ENCODE measurements at regions not wholly inside any gene's neighbourhood (a gene's known extent, or its start where the extent isn't known, plus 50 kb on each side); places are given as distances from the start of the nearest gene placed in this dataset.

DNA sequence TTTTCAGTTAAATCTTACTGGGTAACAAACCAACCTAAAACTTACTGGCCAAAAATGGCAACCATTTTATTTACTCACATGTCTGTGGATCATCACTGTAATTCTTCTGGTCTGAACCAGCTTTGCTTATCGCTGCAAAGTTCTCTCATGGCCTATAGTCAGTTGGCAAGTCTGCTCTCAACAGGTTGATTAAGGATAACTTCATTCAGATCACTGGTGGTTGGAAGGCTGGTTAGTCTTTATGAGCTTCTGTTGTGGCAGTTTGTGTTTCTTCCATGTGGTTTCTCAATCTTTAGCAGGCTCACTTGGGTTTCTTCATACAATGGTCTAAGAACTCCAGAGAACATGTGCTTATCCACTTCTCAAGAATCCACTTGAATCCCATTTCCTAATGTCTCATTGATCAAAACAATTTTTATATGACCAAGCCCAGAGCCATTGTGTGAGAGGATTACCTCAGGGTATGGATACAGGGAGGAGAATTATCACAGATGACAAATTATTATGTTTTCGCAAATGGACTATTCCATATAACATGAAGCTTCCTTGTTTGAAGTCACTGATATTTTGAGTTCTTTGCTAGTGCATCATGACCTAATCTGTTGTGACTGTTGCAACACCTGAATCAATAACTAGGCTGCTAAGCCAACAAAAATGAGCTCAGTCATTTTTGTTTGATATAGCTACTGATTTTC lies 155.4 kb upstream of the BMP2 start:
- H3K27ac ChIP-seq (ENCODE audit: low read depth, low read length) = no peak overlapping the region
- H4K12ac ChIP-seq (ENCODE audit: low read depth, low read length) = no peak overlapping the region
- H3K27me3 ChIP-seq (ENCODE audit: insufficient read depth, low read length) = no peaks in the 10 kb centered on the region
- no peak overlapping the region for H2AFZ ChIP-seq (ENCODE audit: insufficient read depth, low read length, poor library complexity)
- H3K4me2 ChIP-seq (ENCODE audit: low read length) = no peak overlapping the region
- no peak overlapping the region for H3K23ac ChIP-seq (ENCODE audit: low read length)
- no peak overlapping the region for H4K8ac ChIP-seq (ENCODE audit: low read depth, low read length)
- no CpG with 5 or more reads among the region's 2 CpGs for whole genome bisulfite sequencing (ENCODE audit: extremely low coverage, insufficient coverage, insufficient read length)
- no peak overlapping the region for H2BK12ac ChIP-seq (ENCODE audit: low read length)
- H3K79me2 ChIP-seq (ENCODE audit: control insufficient read depth, insufficient read depth, low read length, poor library complexity) = no peaks in the 10 kb centered on the region
- H3K4me3 ChIP-seq (ENCODE audit: low read depth, low read length) = no peak overlapping the region
- H3K14ac ChIP-seq (ENCODE audit: low read length) = no peak overlapping the region
- H2BK120ac ChIP-seq (ENCODE audit: insufficient read depth, low read length, poor library complexity) = no peak overlapping the region
- no peaks in the 10 kb centered on the region for H3K9me3 ChIP-seq (ENCODE audit: insufficient read depth, low read depth, low read length)
- H3K4me1 ChIP-seq (ENCODE audit: control insufficient read depth in 1 of 2, insufficient read depth in 2 of 2, low read length in 2 of 2) = no peaks in the 10 kb centered on the region
- H3K36me3 ChIP-seq (ENCODE audit: control insufficient read depth in 1 of 2, insufficient read depth in 2 of 2, low read length in 2 of 2) = no peaks in the 10 kb centered on the region
- H2BK5ac ChIP-seq (ENCODE audit: low read depth, low read length, poor library complexity) = no peak overlapping the region
- H3K9ac ChIP-seq (ENCODE audit: low read length) = no peak overlapping the region
- H4K91ac ChIP-seq (ENCODE audit: low read depth, low read length) = no peak overlapping the region
- DNase-seq = no peak
- no peaks in the 10 kb centered on the region for H3K79me1 ChIP-seq (ENCODE audit: low read length)
- no peak overlapping the region for H3K4ac ChIP-seq (ENCODE audit: low read depth, low read length)
- H3K18ac ChIP-seq (ENCODE audit: low read length) = no peak overlapping the region
- H2AK5ac ChIP-seq (ENCODE audit: low read length) = no peak overlapping the region

DNA sequence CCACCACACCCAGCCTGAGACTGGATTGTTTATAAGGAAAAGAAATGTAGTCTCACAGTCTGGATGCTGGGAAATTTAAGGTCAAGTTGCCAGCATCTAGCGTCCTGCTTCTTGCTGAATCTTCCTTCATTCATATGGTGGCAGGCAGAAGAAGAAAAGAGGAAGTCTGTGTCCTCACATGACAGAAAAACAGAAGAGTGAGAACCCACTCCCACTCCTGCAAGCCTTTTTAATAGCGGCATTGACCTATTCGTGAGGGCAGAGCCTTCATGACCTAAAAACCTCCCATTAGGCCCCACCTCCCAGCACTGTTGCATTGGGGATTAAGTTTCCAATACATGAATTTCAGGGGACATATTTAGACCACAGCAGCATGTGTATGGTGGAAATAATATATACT lies 160.8 kb upstream of the BMP2 start:
- H4K8ac ChIP-seq (ENCODE audit: low read depth, low read length) = no peak overlapping the region
- no peak overlapping the region for H4K91ac ChIP-seq (ENCODE audit: low read depth, low read length)
- no peak overlapping the region for H3K14ac ChIP-seq (ENCODE audit: low read length)
- no peak overlapping the region for H3K4ac ChIP-seq (ENCODE audit: low read depth, low read length)
- H2BK120ac ChIP-seq (ENCODE audit: insufficient read depth, low read length, poor library complexity) = no peak overlapping the region
- no peak overlapping the region for H3K18ac ChIP-seq (ENCODE audit: low read length)
- H3K4me3 ChIP-seq (ENCODE audit: low read depth, low read length) = no peak overlapping the region
- H3K4me1 ChIP-seq (ENCODE audit: control insufficient read depth in 1 of 2, insufficient read depth in 2 of 2, low read length in 2 of 2) = no peaks in the 10 kb centered on the region
- H2AK5ac ChIP-seq (ENCODE audit: low read length) = no peak overlapping the region
- H3K79me1 ChIP-seq (ENCODE audit: low read length) = no peaks in the 10 kb centered on the region
- no peaks in the 10 kb centered on the region for H3K9me3 ChIP-seq (ENCODE audit: insufficient read depth, low read depth, low read length)
- H2AFZ ChIP-seq (ENCODE audit: insufficient read depth, low read length, poor library complexity) = no peak overlapping the region
- DNase-seq = no peak
- H3K79me2 ChIP-seq (ENCODE audit: control insufficient read depth, insufficient read depth, low read length, poor library complexity) = no peaks in the 10 kb centered on the region
- no peaks in the 10 kb centered on the region for H3K27me3 ChIP-seq (ENCODE audit: insufficient read depth, low read length)
- no peak overlapping the region for H3K23ac ChIP-seq (ENCODE audit: low read length)
- no peaks in the 10 kb centered on the region for H3K36me3 ChIP-seq (ENCODE audit: control insufficient read depth in 1 of 2, insufficient read depth in 2 of 2, low read length in 2 of 2)
- H2BK5ac ChIP-seq (ENCODE audit: low read depth, low read length, poor library complexity) = no peak overlapping the region
- H3K27ac ChIP-seq (ENCODE audit: low read depth, low read length) = no peak overlapping the region
- no peak overlapping the region for H3K9ac ChIP-seq (ENCODE audit: low read length)
- H3K4me2 ChIP-seq (ENCODE audit: low read length) = no peak overlapping the region
- no peak overlapping the region for H4K12ac ChIP-seq (ENCODE audit: low read depth, low read length)
- no CpG with 5 or more reads among the region's 3 CpGs for WGBS (ENCODE audit: extremely low coverage, insufficient coverage, insufficient read length)
- no peak overlapping the region for H2BK12ac ChIP-seq (ENCODE audit: low read length)

DNA sequence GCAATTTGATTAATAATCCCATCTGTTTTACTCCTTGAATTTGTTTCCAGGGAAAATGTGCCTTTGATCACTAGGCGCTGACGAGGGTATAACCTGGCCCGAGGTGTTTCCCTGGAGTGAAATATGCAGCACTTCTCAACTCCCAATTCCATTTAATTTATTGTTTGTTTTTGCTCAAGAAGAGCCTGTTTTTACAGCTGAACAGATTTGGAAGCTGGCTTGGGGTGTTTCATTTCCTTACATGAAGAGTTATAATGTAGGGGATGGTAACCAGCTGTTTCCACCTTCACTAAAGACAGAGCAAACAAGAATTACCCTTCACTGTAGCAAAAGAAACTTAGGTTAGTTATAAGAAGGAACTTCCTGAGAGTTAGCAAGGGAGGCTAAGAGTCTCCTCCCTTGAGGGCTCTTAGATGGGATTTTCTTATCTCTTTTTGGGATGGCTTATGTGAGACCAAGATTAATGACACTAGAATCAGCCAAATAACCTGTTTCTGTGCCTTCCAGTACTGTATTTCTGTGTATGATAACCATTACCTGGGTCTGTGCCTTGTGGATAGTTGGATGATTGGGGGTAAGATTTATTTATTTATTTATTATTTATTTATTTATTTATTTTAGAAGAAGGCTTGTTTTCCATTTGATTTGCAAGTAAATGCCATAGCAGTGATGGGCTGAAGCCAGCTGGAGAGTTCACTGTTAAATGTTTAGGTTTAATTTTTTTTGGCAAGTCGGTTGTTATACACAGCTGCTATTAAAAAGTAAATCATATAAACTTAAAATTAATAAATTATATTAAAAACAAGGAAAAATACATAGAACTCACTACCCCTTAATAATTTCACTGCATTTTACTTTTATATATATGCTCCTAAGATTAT lies 162.2 kb upstream of the BMP2 start:
- Histone ChIP-seq H3K14ac (ENCODE audit: low read length) (no peak overlapping the region), H2BK120ac (ENCODE audit: insufficient read depth, low read length, poor library complexity) (no peak overlapping the region), H4K8ac (ENCODE audit: low read depth, low read length) (no peak overlapping the region), H3K27me3 (ENCODE audit: insufficient read depth, low read length) (no peaks in the 10 kb centered on the region), H3K18ac (ENCODE audit: low read length) (no peak overlapping the region), H2BK12ac (ENCODE audit: low read length) (no peak overlapping the region), H3K79me2 (ENCODE audit: control insufficient read depth, insufficient read depth, low read length, poor library complexity) (no peaks in the 10 kb centered on the region), H3K36me3 (ENCODE audit: control insufficient read depth in 1 of 2, insufficient read depth in 2 of 2, low read length in 2 of 2) (no peaks in the 10 kb centered on the region), H2AFZ (ENCODE audit: insufficient read depth, low read length, poor library complexity) (no peak overlapping the region), H3K4me3 (ENCODE audit: low read depth, low read length) (no peak overlapping the region), H3K4ac (ENCODE audit: low read depth, low read length) (no peak overlapping the region), H4K91ac (ENCODE audit: low read depth, low read length) (no peak overlapping the region), H4K12ac (ENCODE audit: low read depth, low read length) (no peak overlapping the region), H3K27ac (ENCODE audit: low read depth, low read length) (no peak overlapping the region), H3K4me1 (ENCODE audit: control insufficient read depth in 1 of 2, insufficient read depth in 2 of 2, low read length in 2 of 2) (no peaks in the 10 kb centered on the region), H3K9ac (ENCODE audit: low read length) (no peak overlapping the region), H3K9me3 (ENCODE audit: insufficient read depth, low read depth, low read length) (no peaks in the 10 kb centered on the region), H3K79me1 (ENCODE audit: low read length) (no peaks in the 10 kb centered on the region), H3K23ac (ENCODE audit: low read length) (no peak overlapping the region), H2AK5ac (ENCODE audit: low read length) (no peak overlapping the region), H3K4me2 (ENCODE audit: low read length) (no peak overlapping the region), H2BK5ac (ENCODE audit: low read depth, low read length, poor library complexity) (no peak overlapping the region)
- DNase-seq = no peak
- WGBS (ENCODE audit: extremely low coverage, insufficient coverage, insufficient read length) = no CpG with 5 or more reads among the region's 4 CpGs

DNA sequence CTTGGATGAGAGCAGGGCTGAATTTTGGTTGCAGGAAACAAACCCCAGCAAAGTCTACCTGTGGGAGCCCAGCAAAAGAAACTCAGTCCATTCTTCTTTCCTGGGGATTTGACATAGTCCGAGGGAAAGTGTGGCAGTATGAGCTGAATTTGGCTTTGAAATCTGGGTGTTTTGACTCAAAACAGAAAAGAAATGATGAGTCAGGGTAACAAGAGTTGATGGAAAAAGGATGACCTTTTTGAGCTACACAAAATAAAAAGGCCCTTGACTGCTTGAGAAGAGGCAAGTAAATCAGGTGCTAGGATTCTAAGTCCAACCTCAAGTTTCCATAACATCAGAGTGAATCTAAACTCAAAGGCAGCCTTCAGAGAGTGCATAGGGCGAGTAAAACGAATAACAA lies 163.3 kb upstream of the BMP2 start:
- Histone ChIP-seq H2BK120ac (ENCODE audit: insufficient read depth, low read length, poor library complexity) (no peak overlapping the region), H3K79me1 (ENCODE audit: low read length) (no peaks in the 10 kb centered on the region), H3K9ac (ENCODE audit: low read length) (no peak overlapping the region), H3K23ac (ENCODE audit: low read length) (no peak overlapping the region), H3K18ac (ENCODE audit: low read length) (no peak overlapping the region), H3K9me3 (ENCODE audit: insufficient read depth, low read depth, low read length) (no peaks in the 10 kb centered on the region), H3K14ac (ENCODE audit: low read length) (no peak overlapping the region), H2AFZ (ENCODE audit: insufficient read depth, low read length, poor library complexity) (no peak overlapping the region), H2BK12ac (ENCODE audit: low read length) (no peak overlapping the region), H3K4me2 (ENCODE audit: low read length) (no peak overlapping the region), H3K4ac (ENCODE audit: low read depth, low read length) (no peak overlapping the region), H4K12ac (ENCODE audit: low read depth, low read length) (no peak overlapping the region), H4K8ac (ENCODE audit: low read depth, low read length) (no peak overlapping the region), H4K91ac (ENCODE audit: low read depth, low read length) (no peak overlapping the region), H3K27me3 (ENCODE audit: insufficient read depth, low read length) (no peaks in the 10 kb centered on the region), H2AK5ac (ENCODE audit: low read length) (no peak overlapping the region), H3K27ac (ENCODE audit: low read depth, low read length) (no peak overlapping the region), H3K79me2 (ENCODE audit: control insufficient read depth, insufficient read depth, low read length, poor library complexity) (no peaks in the 10 kb centered on the region), H3K36me3 (ENCODE audit: control insufficient read depth in 1 of 2, insufficient read depth in 2 of 2, low read length in 2 of 2) (no peaks in the 10 kb centered on the region), H2BK5ac (ENCODE audit: low read depth, low read length, poor library complexity) (no peak overlapping the region), H3K4me1 (ENCODE audit: control insufficient read depth in 1 of 2, insufficient read depth in 2 of 2, low read length in 2 of 2) (peaks cover 0 to 2% of the 10 kb centered on the region in 2 experiments), H3K4me3 (ENCODE audit: low read depth, low read length) (no peak overlapping the region)
- WGBS (ENCODE audit: extremely low coverage, insufficient coverage, insufficient read length) = no CpG with 5 or more reads among the region's 3 CpGs
- DNase-seq = no peak

Measured in trophoblast cell (in vitro differentiated cells and primary cell).